ENCODE measurements at regions not wholly inside any gene's neighbourhood (a gene's known extent, or its start where the extent isn't known, plus 50 kb on each side); places are given as distances from the start of the nearest gene placed in this dataset.

- CTCF ChIA-PET, result no interaction called here
- POLR2A ChIA-PET, result no interaction called here
- Histone ChIP-seq H3K9me3 (ENCODE audit: control insufficient read depth, insufficient read depth, low read length) (no peaks in the 10 kb centered on the region; the same call in 1 of the 2 replicates), H3K4me3 (ENCODE audit: low read depth, low read length) (no peak overlapping the region), H3K27ac (ENCODE audit: low read depth, low read length) (no peak overlapping the region), H3K27me3 (ENCODE audit: control insufficient read depth, insufficient read depth, low read length) (no peaks in the 10 kb centered on the region)
- no peak for TF ChIP-seq CTCF (IDR thresholded peaks at IDR 0.05; ENCODE audit: low read depth, low read length)
- no peak for DNase-seq (ENCODE audit: low read depth, low spot score)
Measured at GRCh38 chr12:17591005-17591681, 498.9 kb downstream of the RERGL start.

GRCh38 chr12:17588968-17589367 is 501.0 kb downstream of the RERGL start:
- Histone ChIP-seq H3K27me3 (ENCODE audit: control insufficient read depth, insufficient read depth, low read length) (no peaks in the 10 kb centered on the region), H3K27ac (ENCODE audit: low read depth, low read length) (no peak overlapping the region), H3K4me3 (ENCODE audit: low read depth, low read length) (no peak overlapping the region), H3K9me3 (ENCODE audit: control insufficient read depth, insufficient read depth, low read length) (no peaks in the 10 kb centered on the region; the same call in 1 of the 2 replicates)
- CTCF ChIA-PET, result no interaction called here
- POLR2A ChIA-PET, result no interaction called here
- TF ChIP-seq CTCF (IDR thresholded peaks at IDR 0.05; ENCODE audit: low read depth, low read length), result no peak
- DNase-seq (ENCODE audit: low read depth, low spot score), result no peak

GRCh38 chr12:17579205-17580026 is 510.6 kb downstream of the RERGL start:
- Histone ChIP-seq H3K27ac (ENCODE audit: low read depth, low read length) (no peak overlapping the region), H3K9me3 (ENCODE audit: control insufficient read depth, insufficient read depth, low read length) (peaks cover 3% of the 10 kb centered on the region), H3K27me3 (ENCODE audit: control insufficient read depth, insufficient read depth, low read length) (no peaks in the 10 kb centered on the region), H3K4me3 (ENCODE audit: low read depth, low read length) (no peak overlapping the region)
- DNase-seq (ENCODE audit: low read depth, low spot score), result no peak
- ChIA-PET POLR2A (no interaction called here), CTCF (no interaction called here)
- no peak for TF ChIP-seq CTCF (IDR thresholded peaks at IDR 0.05; ENCODE audit: low read depth, low read length)

- Histone ChIP-seq H3K27ac (ENCODE audit: low read depth, low read length) (no peak overlapping the region), H3K9me3 (ENCODE audit: control insufficient read depth, insufficient read depth, low read length) (peaks cover 3% of the 10 kb centered on the region; the same call in 1 of the 2 replicates), H3K27me3 (ENCODE audit: control insufficient read depth, insufficient read depth, low read length) (no peaks in the 10 kb centered on the region), H3K4me3 (ENCODE audit: low read depth, low read length) (no peak overlapping the region)
- no peak for TF ChIP-seq CTCF (IDR thresholded peaks at IDR 0.05; ENCODE audit: low read depth, low read length)
- no peak for DNase-seq (ENCODE audit: low read depth, low spot score)
- CTCF ChIA-PET, result no interaction called here
- POLR2A ChIA-PET, result no interaction called here
Measured at GRCh38 chr12:17577405-17577804, 512.6 kb downstream of the RERGL start.

GRCh38 chr12:17572250-17572649 is 517.7 kb downstream of the RERGL start:
- POLR2A ChIA-PET, result no interaction called here
- DNase-seq (ENCODE audit: low read depth, low spot score), result no peak
- Histone ChIP-seq H3K9me3 (ENCODE audit: control insufficient read depth, insufficient read depth, low read length) (peaks cover 2% of the 10 kb centered on the region; the same call in 1 of the 2 replicates), H3K27me3 (ENCODE audit: control insufficient read depth, insufficient read depth, low read length) (no peaks in the 10 kb centered on the region), H3K4me3 (ENCODE audit: low read depth, low read length) (no peak overlapping the region), H3K27ac (ENCODE audit: low read depth, low read length) (no peak overlapping the region)
- CTCF ChIA-PET, result no interaction called here
- no peak for TF ChIP-seq CTCF (IDR thresholded peaks at IDR 0.05; ENCODE audit: low read depth, low read length)
